ENCODE measurements at regions not wholly inside any gene's neighbourhood (a gene's known extent, or its start where the extent isn't known, plus 50 kb on each side); places are given as distances from the start of the nearest gene placed in this dataset.

- Histone ChIP-seq H3K4me3 (ENCODE audit: low read depth, low read length, poor library complexity, severe bottlenecking) (no peak overlapping the region), H3K79me2 (ENCODE audit: insufficient read depth, low read depth, low read length) (no peaks in the 10 kb centered on the region), H3K9me2 (ENCODE audit: insufficient read depth, low read length) (no peaks in the 10 kb centered on the region), H2AFZ (ENCODE audit: low read length) (no peak overlapping the region), H3K27ac (ENCODE audit: low read depth, low read length, poor library complexity, severe bottlenecking) (no peak overlapping the region), H3K4me2 (ENCODE audit: low read length) (no peak overlapping the region), H3K4me1 (ENCODE audit: insufficient read depth, low read length, poor library complexity, severe bottlenecking) (no peaks in the 10 kb centered on the region), H4K20me1 (ENCODE audit: insufficient read depth, low read length) (no peaks in the 10 kb centered on the region), H3K9me3 (ENCODE audit: low read length) (no peaks in the 10 kb centered on the region), H3K36me3 (ENCODE audit: insufficient read depth, low read length) (no peaks in the 10 kb centered on the region)
- no TSS peak for BruUV-seq (replicated peaks)
- DNase-seq (ENCODE audit: low spot score): no peak
- intact Hi-C loops (cut with micrococcal nuclease; ENCODE audit: unreplicated experiment): loop anchor here (10.0 kb wide), 1 partner anchor 226 kb away; no protein-coding TSS in a partner anchor
- POLR2A ChIA-PET: no interaction called here
- CTCF ChIA-PET (ENCODE audit: unreplicated experiment): no interaction called here
- TF ChIP-seq, protein P1, sequence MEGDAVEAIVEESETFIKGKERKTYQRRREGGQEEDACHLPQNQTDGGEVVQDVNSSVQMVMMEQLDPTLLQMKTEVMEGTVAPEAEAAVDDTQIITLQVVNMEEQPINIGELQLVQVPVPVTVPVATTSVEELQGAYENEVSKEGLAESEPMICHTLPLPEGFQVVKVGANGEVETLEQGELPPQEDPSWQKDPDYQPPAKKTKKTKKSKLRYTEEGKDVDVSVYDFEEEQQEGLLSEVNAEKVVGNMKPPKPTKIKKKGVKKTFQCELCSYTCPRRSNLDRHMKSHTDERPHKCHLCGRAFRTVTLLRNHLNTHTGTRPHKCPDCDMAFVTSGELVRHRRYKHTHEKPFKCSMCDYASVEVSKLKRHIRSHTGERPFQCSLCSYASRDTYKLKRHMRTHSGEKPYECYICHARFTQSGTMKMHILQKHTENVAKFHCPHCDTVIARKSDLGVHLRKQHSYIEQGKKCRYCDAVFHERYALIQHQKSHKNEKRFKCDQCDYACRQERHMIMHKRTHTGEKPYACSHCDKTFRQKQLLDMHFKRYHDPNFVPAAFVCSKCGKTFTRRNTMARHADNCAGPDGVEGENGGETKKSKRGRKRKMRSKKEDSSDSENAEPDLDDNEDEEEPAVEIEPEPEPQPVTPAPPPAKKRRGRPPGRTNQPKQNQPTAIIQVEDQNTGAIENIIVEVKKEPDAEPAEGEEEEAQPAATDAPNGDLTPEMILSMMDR (conservative IDR thresholded peaks at IDR 0.05; ENCODE audit: low read length): no peak
- TF ChIP-seq EZH2phosphoT487 (IDR thresholded peaks at IDR 0.05; ENCODE audit: borderline replicate concordance, low read depth, low read length): no peak
Observed at GRCh38 chr2:172179045-172179701, 76.5 kb upstream of the DLX2 start.

GRCh38 chr2:172181840-172182239, 79.1 kb upstream of the DLX2 start:
- Histone ChIP-seq H3K9me3 (ENCODE audit: low read length) (no peaks in the 10 kb centered on the region; the same call in 1 of the 2 replicates), H3K36me3 (ENCODE audit: insufficient read depth, low read length) (no peaks in the 10 kb centered on the region), H2AFZ (ENCODE audit: low read length) (no peak overlapping the region), H3K9me2 (ENCODE audit: insufficient read depth, low read length) (no peaks in the 10 kb centered on the region), H4K20me1 (ENCODE audit: insufficient read depth, low read length) (no peaks in the 10 kb centered on the region), H3K4me2 (ENCODE audit: low read length) (no peak overlapping the region), H3K4me1 (ENCODE audit: insufficient read depth, low read length, poor library complexity, severe bottlenecking) (no peaks in the 10 kb centered on the region), H3K79me2 (ENCODE audit: insufficient read depth, low read depth, low read length) (no peaks in the 10 kb centered on the region), H3K27ac (ENCODE audit: low read depth, low read length, poor library complexity, severe bottlenecking) (no peak overlapping the region), H3K4me3 (ENCODE audit: low read depth, low read length, poor library complexity, severe bottlenecking) (no peak overlapping the region)
- intact Hi-C loops (cut with micrococcal nuclease; ENCODE audit: unreplicated experiment): no loop called here
- no peak for DNase-seq (ENCODE audit: low spot score)
- ChIA-PET POLR2A (interaction anchor here (0.6 kb wide), 1 partner anchor 158 kb away, joined by 3 read pairs; no protein-coding TSS in a partner anchor), CTCF (ENCODE audit: unreplicated experiment) (no interaction called here)
- no TSS peak for BruUV-seq (replicated peaks)
- no peak for TF ChIP-seq EZH2phosphoT487 (IDR thresholded peaks at IDR 0.05; ENCODE audit: borderline replicate concordance, low read depth, low read length)
- TF ChIP-seq, protein P1 (conservative IDR thresholded peaks at IDR 0.05; ENCODE audit: low read length): no peak

GRCh38 chr2:172182624-172183023, 79.9 kb upstream of the DLX2 start:
- no peaks in the 10 kb centered on the region for H3K36me3 ChIP-seq (ENCODE audit: insufficient read depth, low read length)

More at GRCh38 chr2:172182624-172183023, 79.9 kb upstream of the DLX2 start:
- TF ChIP-seq EZH2phosphoT487 (IDR thresholded peaks at IDR 0.05; ENCODE audit: borderline replicate concordance, low read depth, low read length): no peak
- TF ChIP-seq, protein P1 (conservative IDR thresholded peaks at IDR 0.05; ENCODE audit: low read length): no peak
- Histone ChIP-seq H3K9me2 (ENCODE audit: insufficient read depth, low read length) (no peaks in the 10 kb centered on the region), H3K4me3 (ENCODE audit: low read depth, low read length, poor library complexity, severe bottlenecking) (no peak overlapping the region), H4K20me1 (ENCODE audit: insufficient read depth, low read length) (no peaks in the 10 kb centered on the region), H3K4me2 (ENCODE audit: low read length) (no peak overlapping the region), H3K9me3 (ENCODE audit: low read length) (no peaks in the 10 kb centered on the region; the same call in 1 of the 2 replicates), H3K27ac (ENCODE audit: low read depth, low read length, poor library complexity, severe bottlenecking) (no peak overlapping the region), H2AFZ (ENCODE audit: low read length) (no peak overlapping the region), H3K4me1 (ENCODE audit: insufficient read depth, low read length, poor library complexity, severe bottlenecking) (no peaks in the 10 kb centered on the region), H3K79me2 (ENCODE audit: insufficient read depth, low read depth, low read length) (no peaks in the 10 kb centered on the region)
- BruUV-seq (replicated peaks): no TSS peak
- intact Hi-C loops (cut with micrococcal nuclease; ENCODE audit: unreplicated experiment): no loop called here
- DNase-seq (ENCODE audit: low spot score): no peak
- CTCF ChIA-PET (ENCODE audit: unreplicated experiment): no interaction called here
- POLR2A ChIA-PET: no interaction called here
